K562 (cell line): ENCODE measurements at regions not wholly inside any gene's neighbourhood (a gene's known extent, or its start where the extent isn't known, plus 50 kb on each side); places are given as distances from the start of the nearest gene placed in this dataset.

Experiments used
- ATAC-seq: fragments of 200-7000 bp; cut with Tn5 transposase; 3 replicates; pipeline ENCODE4 v1.9.1; 2020; ENCODE audit warnings: moderate library complexity
- BruUV-seq: library from RNA; stranded (reverse); fragments of 400-500 nt; replicated peaks from 2 replicates; lab custom pipeline; 2021; lab: Mats Ljungman, UMichigan
- CTCF ChIA-PET: fragments of 300-600 bp; formaldehyde crosslinking; extraction: SDS; loops from one replicate; lab custom pipeline; 2021; ENCODE audit warnings: low intra/inter-chr PET ratio; lab: Yijun Ruan, JAX
- POLR2A ChIA-PET: fragments of 300-600, 350-650 bp; sonication (Branson Sonifier 250); formaldehyde crosslinking; extraction: SDS; loops from one replicate; lab custom pipeline; 2021; ENCODE audit warnings: antibody characterized with exemption, inconsistent platforms; lab: Yijun Ruan, JAX
- DNase-seq, 4 experiments: peaks; one replicate each; pipeline versions ENCODE4 v3.0.0 to v3.0.0-alpha.2; 2011 to 2018; ENCODE audit warnings: low spot score in 3 of 4, mixed read lengths in 3 of 4; ENCODE audit errors: extremely low read depth in 1 of 4
- FAIRE-seq: peaks from 2 replicates; lab custom pipeline; 2011; peaks lifted over from hg19 to GRCh38; lab: Jason Lieb, UNC
- H2AFZ ChIP-seq: 2 replicates; pipeline ENCODE4 v1.6.0; 2011; ENCODE audit warnings: low read depth, low read length, control low read depth, inconsistent platforms
- H3K27ac ChIP-seq: fragments of 200-600 bp; 3 replicates; pipeline ENCODE4 v1.8.0; 2011; ENCODE audit warnings: low read depth, mild to moderate bottlenecking, control low read depth, inconsistent platforms, low read length, moderate library complexity, mixed read lengths; ENCODE audit errors: extremely low read depth
- H3K27me3 ChIP-seq, 2 experiments: fragments of 300-600 bp in 1 of 2; 2 replicates in 1 of 2; 3 replicates in 1 of 2; pipeline versions ENCODE4 v1.6.0 to v1.8.0; 2011; ENCODE audit warnings: inconsistent platforms in 2 of 2, low read length in 2 of 2, mild to moderate bottlenecking in 1 of 2, mixed read lengths in 1 of 2, moderate library complexity in 1 of 2; ENCODE audit not compliant: control insufficient read depth in 2 of 2, insufficient read depth in 2 of 2
- H3K36me3 ChIP-seq: fragments of 300-600 bp; 3 replicates; pipeline ENCODE4 v1.8.0; 2011; ENCODE audit warnings: mild to moderate bottlenecking, low read length, inconsistent platforms; ENCODE audit not compliant: control insufficient read depth, insufficient read depth
- H3K4me1 ChIP-seq, 2 experiments: fragments of 200-600 bp in 1 of 2; replicated peaks in 1 of 2; 2 replicates in 1 of 2; 3 replicates in 1 of 2; pipeline versions ENCODE4 v1.5.1 to v1.8.0; 2011; ENCODE audit warnings: inconsistent platforms in 2 of 2, low read length in 2 of 2, mild to moderate bottlenecking in 1 of 2, mixed read lengths in 1 of 2, moderate library complexity in 1 of 2; ENCODE audit not compliant: control insufficient read depth in 2 of 2, insufficient read depth in 2 of 2
- H3K4me2 ChIP-seq: 2 replicates; pipeline ENCODE4 v1.6.1; 2011; ENCODE audit warnings: low read length, control low read depth, inconsistent platforms, mixed read lengths; ENCODE audit not compliant: insufficient read depth
- H3K4me3 ChIP-seq: fragments of 200-600 bp; sonication (generic), shearing (Covaris generic); 2 replicates; pipeline ENCODE4 v1.5.1; 2016; ENCODE audit warnings: control low read depth, inconsistent platforms
- H3K79me2 ChIP-seq: fragments of 200-600 bp; 3 replicates; pipeline ENCODE4 v1.8.0; 2011; ENCODE audit warnings: low read length, inconsistent platforms; ENCODE audit not compliant: control insufficient read depth, insufficient read depth
- H3K9ac ChIP-seq, 2 experiments: 2 replicates each; pipeline versions ENCODE4 v1.6.0 to v1.6.1; 2011; ENCODE audit warnings: low read depth in 2 of 2, low read length in 2 of 2, control low read depth in 1 of 2, inconsistent platforms in 1 of 2, mild to moderate bottlenecking in 1 of 2, mixed read lengths in 1 of 2; ENCODE audit not compliant: insufficient read depth in 1 of 2
- H3K9me1 ChIP-seq: one replicate; pipeline ENCODE4 v1.6.0; 2011; ENCODE audit warnings: inconsistent platforms, mild to moderate bottlenecking, low read length, moderate library complexity; ENCODE audit not compliant: control insufficient read depth, insufficient read depth
- H3K9me3 ChIP-seq: replicated peaks from 2 replicates; pipeline ENCODE4 v1.5.1; 2011; ENCODE audit warnings: low read depth, low read length, inconsistent platforms; ENCODE audit not compliant: control insufficient read depth, insufficient read depth
- H4K20me1 ChIP-seq: replicated peaks from 2 replicates; pipeline ENCODE4 v1.6.1; 2011; ENCODE audit warnings: low read length, inconsistent platforms, mixed read lengths; ENCODE audit not compliant: control insufficient read depth, insufficient read depth
- ARID1B ChIP-seq: fragments of 450-650 bp; IDR thresholded peaks from 2 replicates; pipeline ENCODE4 v1.6.1; 2016; ENCODE audit warnings: antibody characterized with exemption, mild to moderate bottlenecking, inconsistent platforms
- HMG20B ChIP-seq: fragments of 250-450 bp; sonication (Bioruptor Pico); IDR thresholded peaks from 2 replicates; pipeline ENCODE4 v1.5.0; 2021; ENCODE audit warnings: mild to moderate bottlenecking
- KLF10 ChIP-seq: fragments of 250-450 bp; sonication (Bioruptor Pico); IDR thresholded peaks from 2 replicates; pipeline ENCODE4 v1.6.1; 2021; ENCODE audit warnings: matching md5 sums
- LARP7 ChIP-seq: fragments of 450-650 bp; IDR thresholded peaks from 2 replicates; pipeline ENCODE4 v1.6.1; 2016
- NFXL1 ChIP-seq: fragments of 450-650 bp; formaldehyde crosslinking; IDR thresholded peaks from 2 replicates; pipeline ENCODE4 v1.4.0; 2021; ENCODE audit warnings: mild to moderate bottlenecking
- NUFIP1 ChIP-seq: fragments of 450-650 bp; IDR thresholded peaks from 2 replicates; pipeline ENCODE4 v1.6.1; 2018; ENCODE audit not compliant: partially characterized antibody
- OTX1 ChIP-seq: fragments of 450-650 bp; formaldehyde crosslinking; IDR thresholded peaks from 2 replicates; pipeline ENCODE4 v1.4.0; 2022; ENCODE audit warnings: mild to moderate bottlenecking
- PHTF2 ChIP-seq: fragments of 250-450 bp; sonication (Bioruptor Pico); IDR thresholded peaks from 2 replicates; pipeline ENCODE4 v1.5.0; 2021; ENCODE audit warnings: mild to moderate bottlenecking
- RBM14 ChIP-seq: fragments of 200-400 bp; formaldehyde crosslinking; IDR thresholded peaks from 2 replicates; pipeline ENCODE4 v1.6.1; 2018; ENCODE audit warnings: low read depth, mild to moderate bottlenecking, low read length, moderate library complexity, borderline replicate concordance; ENCODE audit not compliant: insufficient read depth
- SRSF1 ChIP-seq: fragments of 200-400 bp; formaldehyde crosslinking; IDR thresholded peaks from 2 replicates; pipeline ENCODE4 v1.6.1; 2017; ENCODE audit warnings: mild to moderate bottlenecking, low read depth, low read length, moderate library complexity
- ZBED1 ChIP-seq: IDR thresholded peaks from 2 replicates; pipeline ENCODE4 v1.6.1; 2014
- ZNF146 ChIP-seq: IDR thresholded peaks from one replicate; pipeline ENCODE4 v1.6.1; 2018; ENCODE audit warnings: missing compliant biosample characterization; ENCODE audit not compliant: unreplicated experiment
- WGBS: fragments of 100-300 bp; shearing (Covaris generic); methylation state at CpG from one replicate; pipeline ENCODE4 v1.1.6; 2016; ENCODE audit warnings: low coverage, mixed read lengths; ENCODE audit not compliant: insufficient coverage; ENCODE audit errors: missing lambda C conversion rate; 5-methylcytosine and 5-hydroxymethylcytosine counted together
- in situ Hi-C: fragments of 300-500 bp; cut with MboI; formaldehyde crosslinking; loops from 4 replicates; pipeline ENCODE4 v1.15.0; 2018; ENCODE audit warnings: inconsistent platforms, mixed read lengths
- intact Hi-C: fragments of 100-400 bp; cut with micrococcal nuclease; formaldehyde crosslinking; loops from 2 replicates; pipeline ENCODE4 v1.14.2; 2022
- TF ChIP-seq, protein P1 (sequence below): fragments of 450-650 bp; IDR thresholded peaks from 2 replicates; pipeline ENCODE4 v1.6.1; 2018; ENCODE audit warnings: mild to moderate bottlenecking, low read depth; ENCODE audit not compliant: partially characterized antibody
- TF ChIP-seq, protein P2 (sequence below), 2 experiments: IDR thresholded peaks; 2 replicates each; pipeline ENCODE4 v1.6.1; 2012; ENCODE audit warnings: improper control_type of control experiment in 2 of 2, low read depth in 2 of 2, low read length in 2 of 2, borderline replicate concordance in 1 of 2
- TF ChIP-seq, protein P3 (sequence below), 2 experiments: IDR thresholded peaks in 1 of 2; conservative IDR thresholded peaks in 1 of 2; 2 replicates each; pipeline ENCODE4 v1.6.1; 2016; ENCODE audit warnings: low read depth in 2 of 2, mild to moderate bottlenecking in 1 of 2, missing compliant biosample characterization in 1 of 2, missing genetic modification characterization in 1 of 2, moderate library complexity in 1 of 2
- TF ChIP-seq, protein P4 (sequence below): fragments of 450-650 bp; formaldehyde crosslinking; IDR thresholded peaks from 2 replicates; pipeline ENCODE4 v1.4.0; 2022; ENCODE audit warnings: missing genetic modification characterization

DNA sequence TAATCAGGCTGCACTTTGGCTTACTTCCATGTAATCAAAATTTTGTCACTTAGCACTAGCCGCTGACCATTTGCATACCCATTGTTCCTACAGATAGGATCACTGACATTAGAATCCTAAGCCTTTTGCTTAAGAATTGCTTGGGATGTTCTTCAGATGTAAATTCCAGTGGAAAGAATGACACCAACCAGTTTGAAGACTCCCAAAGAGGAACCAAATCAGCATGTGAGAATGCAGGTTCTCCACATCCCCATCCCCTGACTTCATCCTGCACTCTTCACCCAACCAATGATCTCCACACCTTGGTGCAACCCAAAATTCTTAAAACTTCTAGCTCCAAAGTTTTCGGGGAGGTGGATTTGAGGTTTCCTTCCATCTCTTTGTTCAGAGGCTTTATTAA, 345.6 kb downstream of the GPAM start:
- Histone ChIP-seq H3K27me3 (no peaks in the 10 kb centered on the region), H4K20me1 (no peaks in the 10 kb centered on the region), H3K36me3 (no peaks in the 10 kb centered on the region), H3K9me3 (no peaks in the 10 kb centered on the region), H2AFZ (no peak overlapping the region), H3K4me3 (no peak overlapping the region), H3K79me2 (no peaks in the 10 kb centered on the region), H3K4me1 (no peaks in the 10 kb centered on the region), H3K9ac (no peak overlapping the region), H3K4me2 (no peak overlapping the region), H3K9me1 (no peaks in the 10 kb centered on the region), H3K27ac (no peak overlapping the region)
- WGBS: 0% methylated on average over 2 of the region's 2 CpGs
- no TSS peak for BruUV-seq
- no peak for ATAC-seq
- no peak for DNase-seq
- in situ Hi-C loops: no loop called here
- intact Hi-C loops: no loop called here
- POLR2A ChIA-PET: no interaction called here
- CTCF ChIA-PET: no interaction called here
- no peak for FAIRE-seq
- TF ChIP-seq LARP7 (no peak), SRSF1 (no peak), OTX1 (CRISPR knock-in tag) (no peak), RBM14 (no peak), KLF10 (CRISPR knock-in tag) (no peak), ARID1B (no peak), PHTF2 (CRISPR knock-in tag) (no peak), NFXL1 (CRISPR knock-in tag) (no peak), HMG20B (no peak), NUFIP1 (no peak), ZBED1 (no peak), ZNF146 (CRISPR knock-in tag) (no peak)
- TF ChIP-seq, protein P1, sequence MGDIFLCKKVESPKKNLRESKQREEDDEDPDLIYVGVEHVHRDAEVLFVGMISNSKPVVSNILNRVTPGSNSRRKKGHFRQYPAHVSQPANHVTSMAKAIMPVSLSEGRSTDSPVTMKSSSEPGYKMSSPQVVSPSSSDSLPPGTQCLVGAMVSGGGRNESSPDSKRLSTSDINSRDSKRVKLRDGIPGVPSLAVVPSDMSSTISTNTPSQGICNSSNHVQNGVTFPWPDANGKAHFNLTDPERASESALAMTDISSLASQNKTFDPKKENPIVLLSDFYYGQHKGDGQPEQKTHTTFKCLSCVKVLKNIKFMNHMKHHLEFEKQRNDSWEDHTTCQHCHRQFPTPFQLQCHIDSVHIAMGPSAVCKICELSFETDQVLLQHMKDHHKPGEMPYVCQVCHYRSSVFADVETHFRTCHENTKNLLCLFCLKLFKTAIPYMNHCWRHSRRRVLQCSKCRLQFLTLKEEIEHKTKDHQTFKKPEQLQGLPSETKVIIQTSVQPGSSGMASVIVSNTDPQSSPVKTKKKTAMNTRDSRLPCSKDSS: no peak
- TF ChIP-seq, protein P2, sequence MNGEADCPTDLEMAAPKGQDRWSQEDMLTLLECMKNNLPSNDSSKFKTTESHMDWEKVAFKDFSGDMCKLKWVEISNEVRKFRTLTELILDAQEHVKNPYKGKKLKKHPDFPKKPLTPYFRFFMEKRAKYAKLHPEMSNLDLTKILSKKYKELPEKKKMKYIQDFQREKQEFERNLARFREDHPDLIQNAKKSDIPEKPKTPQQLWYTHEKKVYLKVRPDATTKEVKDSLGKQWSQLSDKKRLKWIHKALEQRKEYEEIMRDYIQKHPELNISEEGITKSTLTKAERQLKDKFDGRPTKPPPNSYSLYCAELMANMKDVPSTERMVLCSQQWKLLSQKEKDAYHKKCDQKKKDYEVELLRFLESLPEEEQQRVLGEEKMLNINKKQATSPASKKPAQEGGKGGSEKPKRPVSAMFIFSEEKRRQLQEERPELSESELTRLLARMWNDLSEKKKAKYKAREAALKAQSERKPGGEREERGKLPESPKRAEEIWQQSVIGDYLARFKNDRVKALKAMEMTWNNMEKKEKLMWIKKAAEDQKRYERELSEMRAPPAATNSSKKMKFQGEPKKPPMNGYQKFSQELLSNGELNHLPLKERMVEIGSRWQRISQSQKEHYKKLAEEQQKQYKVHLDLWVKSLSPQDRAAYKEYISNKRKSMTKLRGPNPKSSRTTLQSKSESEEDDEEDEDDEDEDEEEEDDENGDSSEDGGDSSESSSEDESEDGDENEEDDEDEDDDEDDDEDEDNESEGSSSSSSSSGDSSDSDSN (IDR thresholded peaks at IDR 0.05; ENCODE audit: borderline replicate concordance in 1 of 2, low read depth in 2 of 2, low read length in 2 of 2): no peak
- TF ChIP-seq, protein P3, sequence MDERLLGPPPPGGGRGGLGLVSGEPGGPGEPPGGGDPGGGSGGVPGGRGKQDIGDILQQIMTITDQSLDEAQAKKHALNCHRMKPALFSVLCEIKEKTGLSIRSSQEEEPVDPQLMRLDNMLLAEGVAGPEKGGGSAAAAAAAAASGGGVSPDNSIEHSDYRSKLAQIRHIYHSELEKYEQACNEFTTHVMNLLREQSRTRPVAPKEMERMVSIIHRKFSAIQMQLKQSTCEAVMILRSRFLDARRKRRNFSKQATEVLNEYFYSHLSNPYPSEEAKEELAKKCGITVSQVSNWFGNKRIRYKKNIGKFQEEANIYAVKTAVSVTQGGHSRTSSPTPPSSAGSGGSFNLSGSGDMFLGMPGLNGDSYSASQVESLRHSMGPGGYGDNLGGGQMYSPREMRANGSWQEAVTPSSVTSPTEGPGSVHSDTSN (CRISPR knock-in tag; IDR thresholded peaks at IDR 0.05; ENCODE audit: low read depth): no peak
- TF ChIP-seq, protein P3 (tag; conservative IDR thresholded peaks at IDR 0.05; ENCODE audit: low read depth): no peak
- TF ChIP-seq, protein P4, sequence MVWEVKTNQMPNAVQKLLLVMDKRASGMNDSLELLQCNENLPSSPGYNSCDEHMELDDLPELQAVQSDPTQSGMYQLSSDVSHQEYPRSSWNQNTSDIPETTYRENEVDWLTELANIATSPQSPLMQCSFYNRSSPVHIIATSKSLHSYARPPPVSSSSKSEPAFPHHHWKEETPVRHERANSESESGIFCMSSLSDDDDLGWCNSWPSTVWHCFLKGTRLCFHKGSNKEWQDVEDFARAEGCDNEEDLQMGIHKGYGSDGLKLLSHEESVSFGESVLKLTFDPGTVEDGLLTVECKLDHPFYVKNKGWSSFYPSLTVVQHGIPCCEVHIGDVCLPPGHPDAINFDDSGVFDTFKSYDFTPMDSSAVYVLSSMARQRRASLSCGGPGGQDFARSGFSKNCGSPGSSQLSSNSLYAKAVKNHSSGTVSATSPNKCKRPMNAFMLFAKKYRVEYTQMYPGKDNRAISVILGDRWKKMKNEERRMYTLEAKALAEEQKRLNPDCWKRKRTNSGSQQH (CRISPR knock-in tag): no peak
